Gastroesophageal sphincter (tissue), 3 donors: ENCODE measurements at regions not wholly inside any gene's neighbourhood (a gene's known extent, or its start where the extent isn't known, plus 50 kb on each side); places are given as distances from the start of the nearest gene placed in this dataset.

Source experiments
- POLR2A ChIP-seq, 2 donors: fragments of 450-650 bp; IDR thresholded peaks; one replicate each; pipeline ENCODE4 v1.6.1; 2017; ENCODE audit warnings: antibody characterized with exemption in 2 of 2, mild to moderate bottlenecking in 2 of 2, moderate library complexity in 1 of 2
- POLR2AphosphoS5 ChIP-seq: sonication (generic); formaldehyde crosslinking; IDR thresholded peaks from one replicate; pipeline ENCODE4 v1.6.1; 2017; ENCODE audit warnings: antibody characterized with exemption
- TF ChIP-seq, protein P1 (sequence below), 4 experiments: fragments of 200-600 bp in 2 of 4; fragments of 450-650 bp in 2 of 4; sonication (generic) in 1 of 4; IDR thresholded peaks; one replicate each; pipeline ENCODE4 v1.5.1; 2017 to 2019; ENCODE audit warnings: antibody characterized with exemption in 4 of 4, mild to moderate bottlenecking in 2 of 4, moderate library complexity in 2 of 4

DNA sequence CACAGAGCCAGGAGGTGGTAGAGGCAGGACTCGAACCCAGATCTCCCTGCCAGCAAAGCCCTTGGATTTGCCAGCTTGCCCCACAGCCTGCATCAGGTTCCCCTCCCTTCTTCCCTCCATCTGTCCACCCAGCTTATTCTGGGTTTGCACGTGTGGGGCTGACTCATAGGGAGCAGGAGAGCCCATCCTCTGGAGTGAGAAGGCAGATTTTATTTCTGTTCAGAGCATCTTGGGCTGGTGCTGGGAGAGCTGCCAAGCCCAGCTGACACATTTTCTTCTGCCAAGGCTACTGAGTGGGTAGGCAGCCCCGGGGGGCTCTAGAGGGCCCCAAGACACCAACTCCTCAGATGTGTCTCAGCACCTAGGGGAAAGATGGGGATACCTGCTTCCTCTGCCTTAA lies 106.3 kb upstream of the CRHR1 start:
- TF ChIP-seq, protein P1, sequence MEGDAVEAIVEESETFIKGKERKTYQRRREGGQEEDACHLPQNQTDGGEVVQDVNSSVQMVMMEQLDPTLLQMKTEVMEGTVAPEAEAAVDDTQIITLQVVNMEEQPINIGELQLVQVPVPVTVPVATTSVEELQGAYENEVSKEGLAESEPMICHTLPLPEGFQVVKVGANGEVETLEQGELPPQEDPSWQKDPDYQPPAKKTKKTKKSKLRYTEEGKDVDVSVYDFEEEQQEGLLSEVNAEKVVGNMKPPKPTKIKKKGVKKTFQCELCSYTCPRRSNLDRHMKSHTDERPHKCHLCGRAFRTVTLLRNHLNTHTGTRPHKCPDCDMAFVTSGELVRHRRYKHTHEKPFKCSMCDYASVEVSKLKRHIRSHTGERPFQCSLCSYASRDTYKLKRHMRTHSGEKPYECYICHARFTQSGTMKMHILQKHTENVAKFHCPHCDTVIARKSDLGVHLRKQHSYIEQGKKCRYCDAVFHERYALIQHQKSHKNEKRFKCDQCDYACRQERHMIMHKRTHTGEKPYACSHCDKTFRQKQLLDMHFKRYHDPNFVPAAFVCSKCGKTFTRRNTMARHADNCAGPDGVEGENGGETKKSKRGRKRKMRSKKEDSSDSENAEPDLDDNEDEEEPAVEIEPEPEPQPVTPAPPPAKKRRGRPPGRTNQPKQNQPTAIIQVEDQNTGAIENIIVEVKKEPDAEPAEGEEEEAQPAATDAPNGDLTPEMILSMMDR (IDR thresholded peaks at IDR 0.05), result no peak
- no peak for TF ChIP-seq POLR2AphosphoS5
- TF ChIP-seq POLR2A (IDR thresholded peaks at IDR 0.05), result no peak
